ENCODE measurements at regions not wholly inside any gene's neighbourhood (a gene's known extent, or its start where the extent isn't known, plus 50 kb on each side); places are given as distances from the start of the nearest gene placed in this dataset.

GRCh38 chr14:65191716-65192115, 89.4 kb upstream of the MAX start:
- H3K4me3 ChIP-seq (ENCODE audit: control insufficient read depth in 2 of 3, extremely low read depth in 1 of 3, insufficient read depth in 2 of 3, low read depth in 1 of 3, low read length in 3 of 3), result no peak overlapping the region
- dilution Hi-C loops (cut with MboI; ENCODE audit: extremely low pct_ligation_motif_present, low sequenced_read_pairs), result no loop called here
- H3K27me3 ChIP-seq (ENCODE audit: control insufficient read depth, extremely low read depth, insufficient read depth, low read length), result no peaks in the 10 kb centered on the region
- no peaks in the 10 kb centered on the region for H3K4me1 ChIP-seq (ENCODE audit: control insufficient read depth, extremely low read depth, insufficient read depth, low read length)
- no peaks in the 10 kb centered on the region for H3K79me2 ChIP-seq (ENCODE audit: control insufficient read depth, insufficient read depth, low read length)
- no peaks in the 10 kb centered on the region for H4K20me1 ChIP-seq (ENCODE audit: control insufficient read depth, extremely low read depth, insufficient read depth, low read length)
- H3K9me3 ChIP-seq (ENCODE audit: control insufficient read depth, low read depth, low read length), result no peaks in the 10 kb centered on the region
- H3K4me2 ChIP-seq (ENCODE audit: control insufficient read depth, extremely low read depth, insufficient read depth, low read depth, low read length), result no peak overlapping the region
- TF ChIP-seq, protein P1, sequence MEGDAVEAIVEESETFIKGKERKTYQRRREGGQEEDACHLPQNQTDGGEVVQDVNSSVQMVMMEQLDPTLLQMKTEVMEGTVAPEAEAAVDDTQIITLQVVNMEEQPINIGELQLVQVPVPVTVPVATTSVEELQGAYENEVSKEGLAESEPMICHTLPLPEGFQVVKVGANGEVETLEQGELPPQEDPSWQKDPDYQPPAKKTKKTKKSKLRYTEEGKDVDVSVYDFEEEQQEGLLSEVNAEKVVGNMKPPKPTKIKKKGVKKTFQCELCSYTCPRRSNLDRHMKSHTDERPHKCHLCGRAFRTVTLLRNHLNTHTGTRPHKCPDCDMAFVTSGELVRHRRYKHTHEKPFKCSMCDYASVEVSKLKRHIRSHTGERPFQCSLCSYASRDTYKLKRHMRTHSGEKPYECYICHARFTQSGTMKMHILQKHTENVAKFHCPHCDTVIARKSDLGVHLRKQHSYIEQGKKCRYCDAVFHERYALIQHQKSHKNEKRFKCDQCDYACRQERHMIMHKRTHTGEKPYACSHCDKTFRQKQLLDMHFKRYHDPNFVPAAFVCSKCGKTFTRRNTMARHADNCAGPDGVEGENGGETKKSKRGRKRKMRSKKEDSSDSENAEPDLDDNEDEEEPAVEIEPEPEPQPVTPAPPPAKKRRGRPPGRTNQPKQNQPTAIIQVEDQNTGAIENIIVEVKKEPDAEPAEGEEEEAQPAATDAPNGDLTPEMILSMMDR (optimal IDR thresholded peaks at IDR 0.05 in 1 of 3, IDR thresholded peaks at IDR 0.05 in 1 of 3, conservative IDR thresholded peaks at IDR 0.05 in 1 of 3; ENCODE audit: extremely low read depth in 1 of 3, insufficient read depth in 2 of 3, low read length in 3 of 3), result no peak
- H3K9me1 ChIP-seq (ENCODE audit: control insufficient read depth, extremely low read depth, insufficient read depth, low read length), result no peaks in the 10 kb centered on the region
- H3K27ac ChIP-seq (ENCODE audit: control insufficient read depth, insufficient read depth, low read length), result no peak overlapping the region
- FAIRE-seq (no peak), DNase-seq (ENCODE audit: low read depth, low spot score) (no peak)
- no peak overlapping the region for H3K9ac ChIP-seq (ENCODE audit: control insufficient read depth, extremely low read depth, insufficient read depth, low read length)
- H2AFZ ChIP-seq (ENCODE audit: control insufficient read depth, low read length), result no peak overlapping the region
- no peaks in the 10 kb centered on the region for H3K36me3 ChIP-seq (ENCODE audit: control insufficient read depth in 2 of 2, extremely low read depth in 1 of 2, insufficient read depth in 2 of 2, low read length in 2 of 2)

- no peaks in the 10 kb centered on the region for H4K20me1 ChIP-seq (ENCODE audit: control insufficient read depth, extremely low read depth, insufficient read depth, low read length)
- dilution Hi-C loops (cut with MboI; ENCODE audit: extremely low pct_ligation_motif_present, low sequenced_read_pairs), result no loop called here
- no peaks in the 10 kb centered on the region for H3K4me1 ChIP-seq (ENCODE audit: control insufficient read depth, extremely low read depth, insufficient read depth, low read length)
- H3K4me2 ChIP-seq (ENCODE audit: control insufficient read depth, extremely low read depth, insufficient read depth, low read depth, low read length), result no peak overlapping the region
- FAIRE-seq (no peak), DNase-seq (ENCODE audit: low read depth, low spot score) (no peak)
- H3K4me3 ChIP-seq (ENCODE audit: control insufficient read depth in 2 of 3, extremely low read depth in 1 of 3, insufficient read depth in 2 of 3, low read depth in 1 of 3, low read length in 3 of 3), result no peak overlapping the region
- H3K36me3 ChIP-seq (ENCODE audit: control insufficient read depth in 2 of 2, extremely low read depth in 1 of 2, insufficient read depth in 2 of 2, low read length in 2 of 2), result no peaks in the 10 kb centered on the region
- H2AFZ ChIP-seq (ENCODE audit: control insufficient read depth, low read length), result no peak overlapping the region
- H3K27ac ChIP-seq (ENCODE audit: control insufficient read depth, insufficient read depth, low read length), result no peak overlapping the region
- no peaks in the 10 kb centered on the region for H3K9me3 ChIP-seq (ENCODE audit: control insufficient read depth, low read depth, low read length)
- H3K9me1 ChIP-seq (ENCODE audit: control insufficient read depth, extremely low read depth, insufficient read depth, low read length), result no peaks in the 10 kb centered on the region
- TF ChIP-seq, protein P1 (optimal IDR thresholded peaks at IDR 0.05 in 1 of 3, IDR thresholded peaks at IDR 0.05 in 1 of 3, conservative IDR thresholded peaks at IDR 0.05 in 1 of 3; ENCODE audit: extremely low read depth in 1 of 3, insufficient read depth in 2 of 3, low read length in 3 of 3), result no peak
- no peak for TF ChIP-seq EZH2 (IDR thresholded peaks at IDR 0.05; ENCODE audit: low read length)
- no peaks in the 10 kb centered on the region for H3K27me3 ChIP-seq (ENCODE audit: control insufficient read depth, extremely low read depth, insufficient read depth, low read length)
- no peaks in the 10 kb centered on the region for H3K79me2 ChIP-seq (ENCODE audit: control insufficient read depth, insufficient read depth, low read length)
- no peak overlapping the region for H3K9ac ChIP-seq (ENCODE audit: control insufficient read depth, extremely low read depth, insufficient read depth, low read length)
Observed at GRCh38 chr14:65192686-65193085, 90.4 kb upstream of the MAX start.

Data from keratinocyte (primary cell).